Smooth muscle cell (in vitro differentiated cells): ENCODE measurements at regions not wholly inside any gene's neighbourhood (a gene's known extent, or its start where the extent isn't known, plus 50 kb on each side); places are given as distances from the start of the nearest gene placed in this dataset.

Experiments used
- DNase-seq: peaks from one replicate; lab custom pipeline; 2025; ENCODE audit not compliant: unreplicated experiment; lab: John Stamatoyannopoulos, UW
- H2AFZ ChIP-seq: fragments of 200-600 bp; sonication (generic); 2 replicates; pipeline ENCODE4 v1.6.0; 2016; ENCODE audit warnings: antibody characterized with exemption, low read depth, mild to moderate bottlenecking
- H3F3A ChIP-seq: fragments of 200-600 bp; sonication (generic); 2 replicates; pipeline ENCODE4 v1.6.0; 2017; ENCODE audit warnings: antibody characterized with exemption, low read depth
- H3K27ac ChIP-seq: fragments of 200-600 bp; sonication (generic); 2 replicates; pipeline ENCODE4 v1.5.1; 2016; ENCODE audit warnings: low read depth, mild to moderate bottlenecking
- H3K27me3 ChIP-seq: fragments of 200-600 bp; sonication (generic); 2 replicates; pipeline ENCODE4 v1.6.1; 2016; ENCODE audit warnings: low read depth, mild to moderate bottlenecking
- H3K36me3 ChIP-seq: fragments of 200-600 bp; sonication (generic); 2 replicates; pipeline ENCODE4 v1.5.1; 2016; ENCODE audit warnings: low read depth
- H3K4me1 ChIP-seq: fragments of 200-600 bp; sonication (generic); 2 replicates; pipeline ENCODE4 v1.5.1; 2016; ENCODE audit warnings: low read depth
- H3K4me2 ChIP-seq: fragments of 200-600 bp; sonication (generic); 2 replicates; pipeline ENCODE4 v1.6.0; 2016; ENCODE audit warnings: mild to moderate bottlenecking
- H3K4me3 ChIP-seq: fragments of 200-600 bp; sonication (generic); 2 replicates; pipeline ENCODE4 v1.5.1; 2016; ENCODE audit warnings: mild to moderate bottlenecking
- H3K79me2 ChIP-seq: fragments of 200-600 bp; sonication (generic); 2 replicates; pipeline ENCODE4 v1.6.0; 2016; ENCODE audit warnings: low read depth, mild to moderate bottlenecking
- H3K9ac ChIP-seq: fragments of 200-600 bp; sonication (generic); 2 replicates; pipeline ENCODE4 v1.6.0; 2016; ENCODE audit warnings: low read depth
- H3K9me3 ChIP-seq: fragments of 200-600 bp; sonication (generic); replicated peaks from 2 replicates; pipeline ENCODE4 v1.5.1; 2016; ENCODE audit warnings: low read depth
- H4K20me1 ChIP-seq: fragments of 200-600 bp; sonication (generic); 2 replicates; pipeline ENCODE4 v1.6.0; 2016; ENCODE audit warnings: low read depth
- WGBS: methylation state at CpG from one replicate; pipeline ENCODE4 v1.1.7; 2016; ENCODE audit warnings: low lambda C conversion rate; 5-methylcytosine and 5-hydroxymethylcytosine counted together
- TF ChIP-seq, protein P1 (sequence below): fragments of 200-600 bp; sonication (generic); IDR thresholded peaks from 2 replicates; pipeline ENCODE4 v1.5.1; 2017; ENCODE audit warnings: borderline replicate concordance, mild to moderate bottlenecking, antibody characterized with exemption; ENCODE audit not compliant: insufficient read depth, poor library complexity, severe bottlenecking

DNA sequence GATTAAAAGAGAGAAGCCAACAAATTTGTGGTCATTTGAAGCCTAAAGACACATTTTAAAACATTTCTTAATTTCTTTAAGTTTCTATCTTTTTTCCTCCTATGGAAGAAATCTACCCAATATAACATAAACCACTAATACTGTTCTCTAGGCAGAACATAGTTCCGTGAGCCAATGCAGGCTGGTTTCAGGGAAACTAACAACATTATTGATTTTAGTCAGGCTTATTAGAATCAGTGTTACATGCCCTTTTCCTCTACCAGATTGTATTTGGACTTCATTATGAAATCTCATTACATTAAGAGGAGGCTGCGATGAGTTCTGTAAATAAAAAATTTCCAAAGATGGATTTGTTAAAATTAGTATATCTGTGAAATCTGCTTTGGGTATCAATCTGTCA, 249.9 kb downstream of the PTBP2 start:
- Histone ChIP-seq H3K4me3 (no peak overlapping the region), H3K27ac (no peak overlapping the region), H3K9ac (no peak overlapping the region), H3K36me3 (no peaks in the 10 kb centered on the region), H3K79me2 (no peaks in the 10 kb centered on the region), H3K4me1 (no peaks in the 10 kb centered on the region), H2AFZ (no peak overlapping the region), H4K20me1 (no peaks in the 10 kb centered on the region), H3F3A (no peaks in the 10 kb centered on the region), H3K4me2 (no peak overlapping the region), H3K27me3 (no peaks in the 10 kb centered on the region), H3K9me3 (no peaks in the 10 kb centered on the region)
- TF ChIP-seq, protein P1, sequence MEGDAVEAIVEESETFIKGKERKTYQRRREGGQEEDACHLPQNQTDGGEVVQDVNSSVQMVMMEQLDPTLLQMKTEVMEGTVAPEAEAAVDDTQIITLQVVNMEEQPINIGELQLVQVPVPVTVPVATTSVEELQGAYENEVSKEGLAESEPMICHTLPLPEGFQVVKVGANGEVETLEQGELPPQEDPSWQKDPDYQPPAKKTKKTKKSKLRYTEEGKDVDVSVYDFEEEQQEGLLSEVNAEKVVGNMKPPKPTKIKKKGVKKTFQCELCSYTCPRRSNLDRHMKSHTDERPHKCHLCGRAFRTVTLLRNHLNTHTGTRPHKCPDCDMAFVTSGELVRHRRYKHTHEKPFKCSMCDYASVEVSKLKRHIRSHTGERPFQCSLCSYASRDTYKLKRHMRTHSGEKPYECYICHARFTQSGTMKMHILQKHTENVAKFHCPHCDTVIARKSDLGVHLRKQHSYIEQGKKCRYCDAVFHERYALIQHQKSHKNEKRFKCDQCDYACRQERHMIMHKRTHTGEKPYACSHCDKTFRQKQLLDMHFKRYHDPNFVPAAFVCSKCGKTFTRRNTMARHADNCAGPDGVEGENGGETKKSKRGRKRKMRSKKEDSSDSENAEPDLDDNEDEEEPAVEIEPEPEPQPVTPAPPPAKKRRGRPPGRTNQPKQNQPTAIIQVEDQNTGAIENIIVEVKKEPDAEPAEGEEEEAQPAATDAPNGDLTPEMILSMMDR: no peak
- no peak for DNase-seq
- WGBS: 97% methylated on average over 2 of the region's 2 CpGs

DNA sequence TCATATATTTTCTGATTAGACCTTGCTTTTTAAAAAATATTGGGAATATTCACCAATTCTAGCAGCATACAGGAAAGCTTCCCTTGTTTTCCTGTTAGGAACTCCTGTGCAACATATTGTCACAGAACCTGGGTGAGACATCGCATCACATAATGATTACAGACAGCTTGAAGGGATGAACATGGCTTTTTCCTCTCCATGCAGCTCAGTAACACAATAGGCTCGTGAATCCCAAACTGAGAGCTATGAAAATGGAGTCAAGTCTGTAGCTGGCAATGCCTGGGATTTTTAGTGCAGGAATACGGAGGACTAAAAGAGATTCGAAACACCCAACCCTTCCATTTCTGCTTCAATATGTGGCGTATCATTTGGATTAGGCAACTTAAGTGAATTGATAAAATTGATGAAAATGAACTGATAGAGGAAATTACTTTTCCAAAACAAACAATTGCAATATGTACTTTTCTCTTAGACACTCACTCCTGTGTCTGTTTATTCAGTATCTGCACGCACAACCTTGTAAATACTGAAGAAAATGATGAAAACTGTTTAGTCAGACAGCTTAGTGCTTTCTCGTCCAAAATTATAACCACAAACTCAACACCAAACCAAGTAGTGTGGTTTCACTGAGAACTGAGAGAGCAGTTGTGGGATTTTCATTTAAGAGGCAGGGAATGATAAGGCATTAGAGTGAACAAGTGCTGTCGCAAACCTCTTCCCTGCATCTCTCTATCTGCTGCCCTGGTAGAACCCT, 250.4 kb downstream of the PTBP2 start:
- H3K9ac ChIP-seq: no peak overlapping the region
- no peak overlapping the region for H3K4me3 ChIP-seq
- H3K36me3 ChIP-seq: no peaks in the 10 kb centered on the region
- no peaks in the 10 kb centered on the region for H4K20me1 ChIP-seq
- H3K9me3 ChIP-seq: no peaks in the 10 kb centered on the region
- H3K4me2 ChIP-seq: no peak overlapping the region
- H3K27ac ChIP-seq: no peak overlapping the region
- TF ChIP-seq, protein P1: no peak
- WGBS: 62% methylated on average over 8 of the region's 8 CpGs
- no peaks in the 10 kb centered on the region for H3K4me1 ChIP-seq
- H3K79me2 ChIP-seq: no peaks in the 10 kb centered on the region
- H3K27me3 ChIP-seq: peaks cover under 1% of the 10 kb centered on the region
- DNase-seq: no peak
- no peak overlapping the region for H2AFZ ChIP-seq
- H3F3A ChIP-seq: no peaks in the 10 kb centered on the region

DNA sequence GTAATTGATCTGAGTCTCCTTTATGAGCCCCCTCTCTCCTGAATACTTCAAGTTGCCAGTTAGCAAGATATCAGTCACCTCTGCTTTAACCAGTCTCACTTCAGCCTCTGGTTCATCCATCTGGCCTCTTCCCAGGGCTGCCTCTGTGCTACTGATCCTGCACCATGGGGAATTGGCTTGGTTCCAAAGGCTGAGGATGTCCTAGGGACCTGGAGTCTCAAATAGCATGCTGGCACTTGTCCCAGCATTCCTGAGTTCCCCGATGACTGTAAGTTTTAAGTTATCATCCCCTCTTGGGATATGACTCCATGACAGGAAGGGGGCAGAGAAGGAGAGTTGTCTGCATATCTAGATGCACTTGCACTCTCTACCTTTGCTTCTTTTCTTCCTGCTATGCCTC, 252.0 kb downstream of the PTBP2 start:
- H3K4me1 ChIP-seq: no peaks in the 10 kb centered on the region
- no peak overlapping the region for H3K4me3 ChIP-seq
- peaks cover 8% of the 10 kb centered on the region for H3K27me3 ChIP-seq
- 86% methylated on average over 1 of the region's 1 CpG for WGBS
- H3F3A ChIP-seq: no peaks in the 10 kb centered on the region
- no peak overlapping the region for H3K4me2 ChIP-seq
- TF ChIP-seq, protein P1: no peak
- H3K9ac ChIP-seq: no peak overlapping the region
- no peaks in the 10 kb centered on the region for H4K20me1 ChIP-seq
- H3K27ac ChIP-seq: no peak overlapping the region
- no peak for DNase-seq
- no peaks in the 10 kb centered on the region for H3K9me3 ChIP-seq
- no peaks in the 10 kb centered on the region for H3K36me3 ChIP-seq
- H3K79me2 ChIP-seq: no peaks in the 10 kb centered on the region
- H2AFZ ChIP-seq: no peak overlapping the region

DNA sequence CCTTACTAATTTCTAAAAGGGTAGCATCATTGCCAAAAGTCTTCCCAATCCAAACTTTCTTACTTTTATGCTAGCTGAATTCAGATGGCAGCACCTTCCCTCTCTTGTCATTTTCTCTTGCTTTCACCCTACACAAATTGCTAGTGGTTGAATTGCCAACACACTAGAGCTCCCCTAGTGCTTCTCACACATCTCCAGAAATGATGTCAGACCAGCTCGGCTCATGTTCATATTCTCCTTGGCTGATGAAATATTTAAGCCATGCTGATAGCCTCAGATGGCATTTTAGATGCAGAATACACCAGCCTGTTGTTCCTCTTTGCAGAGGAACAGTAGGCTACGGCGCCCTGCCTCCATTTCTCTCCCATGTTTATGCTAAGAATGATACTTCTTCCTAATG, 256.9 kb downstream of the PTBP2 start:
- Histone ChIP-seq H3K4me1 (no peaks in the 10 kb centered on the region), H3K27me3 (peaks cover 11% of the 10 kb centered on the region), H3K79me2 (no peaks in the 10 kb centered on the region), H3K27ac (no peak overlapping the region), H3K9ac (no peak overlapping the region), H2AFZ (no peak overlapping the region), H3F3A (peaks cover 3% of the 10 kb centered on the region), H4K20me1 (no peaks in the 10 kb centered on the region), H3K36me3 (no peaks in the 10 kb centered on the region), H3K9me3 (no peaks in the 10 kb centered on the region), H3K4me3 (no peak overlapping the region), H3K4me2 (no peak overlapping the region)
- TF ChIP-seq, protein P1: no peak
- DNase-seq: no peak
- WGBS: 89% methylated on average over 3 of the region's 3 CpGs
